CD4-positive, alpha-beta T cell treated with Interleukin-15 for 4 hours (primary cell): ENCODE measurements at regions not wholly inside any gene's neighbourhood (a gene's known extent, or its start where the extent isn't known, plus 50 kb on each side); places are given as distances from the start of the nearest gene placed in this dataset.

Source experiments
- DNase-seq: peaks from one replicate; pipeline ENCODE4 v3.0.0-alpha.2; 2020; ENCODE audit warnings: low spot score

- DNase-seq = no peak
Measured at GRCh38 chr18:44510390-44510789, 170.3 kb upstream of the SETBP1 start.

- DNase-seq = no peak
Measured at GRCh38 chr18:44513233-44513632, 167.5 kb upstream of the SETBP1 start.

DNA sequence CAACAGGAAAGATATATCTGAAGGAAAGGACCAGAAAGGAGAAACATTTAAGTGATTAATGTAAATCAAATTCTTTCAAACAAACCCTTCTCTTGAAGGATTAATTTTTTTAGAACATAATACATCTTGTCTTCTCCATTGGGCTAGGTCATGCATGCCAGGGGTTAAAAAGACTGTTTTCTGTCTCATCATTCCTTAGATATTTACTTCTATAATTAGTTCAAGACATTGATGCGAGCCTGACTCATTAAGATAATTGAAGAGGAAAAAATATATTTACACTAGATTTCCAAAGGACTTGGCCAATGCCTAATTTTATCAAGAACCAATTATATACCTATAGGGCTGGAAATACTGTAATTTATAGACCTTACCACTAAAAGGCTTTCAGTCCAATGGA lies 166.6 kb upstream of the SETBP1 start:
- no peak for DNase-seq

GRCh38 chr18:44514766-44515165 lies 165.9 kb upstream of the SETBP1 start:
- no peak for DNase-seq

DNA sequence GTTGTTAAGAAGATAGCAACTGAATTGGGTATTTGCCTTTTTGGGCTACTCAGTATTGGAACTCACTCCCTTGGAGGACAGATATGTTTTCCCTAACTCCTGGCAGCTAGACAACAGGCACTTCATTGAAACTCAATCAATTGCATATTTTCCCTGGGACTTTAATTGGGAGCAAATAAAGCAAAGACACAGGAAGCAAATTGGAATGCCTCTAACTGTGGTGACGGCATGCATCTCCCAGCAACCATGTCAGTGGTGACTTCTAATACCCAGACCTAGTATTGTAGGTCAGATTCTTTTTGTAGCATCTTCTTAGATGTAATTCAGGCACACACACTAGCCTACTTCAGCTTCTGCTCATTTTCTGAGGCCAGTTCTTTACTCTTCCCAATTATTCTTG lies 164.2 kb upstream of the SETBP1 start:
- no peak for DNase-seq

DNA sequence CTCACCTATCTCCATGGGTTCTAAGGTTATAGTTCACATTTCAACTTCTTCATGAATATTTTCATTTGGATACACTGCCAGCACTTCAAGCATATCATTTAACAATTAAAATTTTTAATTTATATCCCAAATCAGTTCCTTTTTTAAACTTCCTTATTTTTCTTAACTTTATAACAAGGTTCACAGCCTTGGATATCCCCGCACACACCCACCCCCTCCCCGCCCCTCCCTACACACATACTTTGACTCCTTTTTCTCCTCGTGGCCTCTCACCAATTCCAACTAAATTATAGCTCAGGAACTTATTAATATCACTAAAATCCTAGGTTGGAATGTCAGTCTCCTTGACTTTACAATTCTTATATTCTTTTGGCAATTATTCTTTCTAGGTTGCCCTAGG lies 163.6 kb upstream of the SETBP1 start:
- DNase-seq = no peak

- no peak for DNase-seq
Measured at GRCh38 chr18:44518091-44518615, 162.5 kb upstream of the SETBP1 start.

DNA sequence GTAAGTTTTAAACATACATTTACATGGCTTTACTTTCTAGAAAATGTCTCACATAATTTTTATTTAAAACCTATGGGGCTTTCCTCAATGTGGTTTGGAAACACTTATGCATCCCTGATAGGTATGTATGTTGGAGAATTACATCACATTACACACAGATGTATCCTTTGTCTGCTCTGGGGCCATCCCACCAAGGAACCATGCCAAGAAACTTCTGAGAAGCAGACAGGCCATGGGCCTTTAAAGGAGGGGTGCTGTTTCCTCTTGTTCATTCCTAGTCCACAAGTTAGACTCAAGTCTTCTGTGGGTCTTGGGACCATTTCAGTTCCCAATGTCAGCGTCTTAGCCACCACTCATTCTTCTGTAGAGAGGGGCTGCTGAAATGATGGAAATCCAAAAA lies 162.0 kb upstream of the SETBP1 start:
- no peak for DNase-seq

- DNase-seq = no peak
Measured at GRCh38 chr18:44520981-44521667, 159.6 kb upstream of the SETBP1 start.

GRCh38 chr18:44521668-44522022 lies 159.0 kb upstream of the SETBP1 start:
- no peak for DNase-seq

DNA sequence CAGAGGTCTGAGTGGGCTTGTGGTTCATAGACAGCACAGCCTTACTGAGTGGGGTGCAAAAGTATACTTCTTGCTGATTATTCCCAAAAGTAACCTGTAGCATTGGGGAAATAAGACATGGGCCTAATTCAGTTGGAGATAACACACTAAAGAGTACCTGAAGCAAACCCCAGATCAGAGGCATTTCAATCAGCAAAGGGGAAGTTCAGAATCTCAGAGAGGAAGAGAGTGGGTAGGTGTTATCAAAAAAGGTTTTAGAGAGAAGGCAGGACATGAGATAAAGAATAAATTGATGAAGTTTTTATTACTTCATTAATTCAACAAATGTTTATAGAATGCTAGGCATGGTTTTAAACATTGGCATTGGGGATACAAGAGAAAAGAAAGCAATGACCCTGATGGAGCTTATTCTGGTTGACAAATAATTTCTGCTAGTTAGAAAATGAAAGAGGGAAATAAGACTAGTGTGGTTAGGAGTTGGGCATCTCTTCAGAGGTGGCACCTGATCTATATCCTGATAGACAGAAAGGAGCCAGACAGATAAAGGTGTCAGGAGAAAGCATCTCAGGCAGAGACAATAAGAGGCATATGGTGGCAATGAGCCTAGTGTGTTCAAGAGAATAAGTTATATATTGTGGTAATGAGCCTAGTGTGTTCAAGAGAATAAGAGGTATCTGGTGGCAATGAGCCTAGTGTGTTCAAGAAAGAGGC lies 153.8 kb upstream of the SETBP1 start:
- DNase-seq = no peak

DNA sequence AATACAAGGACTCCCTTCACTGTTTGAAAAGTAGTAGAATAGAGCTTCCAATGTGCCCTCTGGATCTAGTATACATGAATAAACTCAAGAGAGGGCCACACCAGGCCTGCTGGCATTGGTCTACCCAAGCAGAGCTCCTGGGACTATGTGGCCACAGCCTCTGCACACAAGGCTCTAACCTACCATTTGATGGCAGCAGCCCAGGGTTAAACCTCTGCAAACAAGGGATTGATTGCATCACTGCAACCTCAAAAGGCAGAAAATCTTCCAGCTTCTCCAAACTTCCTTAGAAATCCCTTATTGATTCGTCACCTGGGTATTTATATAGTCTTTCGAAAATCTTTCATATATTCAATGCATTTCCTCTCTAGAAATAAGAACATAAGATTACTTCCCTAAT lies 147.6 kb upstream of the SETBP1 start:
- no peak for DNase-seq

GRCh38 chr18:44536046-44536445 lies 144.6 kb upstream of the SETBP1 start:
- no peak for DNase-seq

DNA sequence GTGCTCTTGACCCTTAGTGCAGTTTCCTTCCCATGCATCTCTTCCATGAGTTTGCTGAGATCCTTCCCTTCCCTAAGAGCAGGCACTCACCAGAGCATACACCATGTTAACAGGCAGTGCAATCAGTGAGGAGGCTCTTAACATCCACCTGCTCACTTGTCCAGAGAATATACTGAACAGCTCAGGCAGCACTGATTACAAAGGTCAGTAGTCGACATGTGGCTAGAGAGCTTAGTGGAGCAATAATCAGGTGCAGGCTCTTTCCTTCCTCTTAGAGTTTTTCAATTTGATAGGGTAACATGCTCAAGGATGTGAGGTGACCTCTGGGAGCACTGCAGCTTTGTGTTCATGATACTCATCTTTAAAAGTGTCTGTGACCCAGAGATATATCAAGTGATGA lies 144.1 kb upstream of the SETBP1 start:
- DNase-seq = no peak

- no peak for DNase-seq
Measured at GRCh38 chr18:44537526-44537925, 143.2 kb upstream of the SETBP1 start.

DNA sequence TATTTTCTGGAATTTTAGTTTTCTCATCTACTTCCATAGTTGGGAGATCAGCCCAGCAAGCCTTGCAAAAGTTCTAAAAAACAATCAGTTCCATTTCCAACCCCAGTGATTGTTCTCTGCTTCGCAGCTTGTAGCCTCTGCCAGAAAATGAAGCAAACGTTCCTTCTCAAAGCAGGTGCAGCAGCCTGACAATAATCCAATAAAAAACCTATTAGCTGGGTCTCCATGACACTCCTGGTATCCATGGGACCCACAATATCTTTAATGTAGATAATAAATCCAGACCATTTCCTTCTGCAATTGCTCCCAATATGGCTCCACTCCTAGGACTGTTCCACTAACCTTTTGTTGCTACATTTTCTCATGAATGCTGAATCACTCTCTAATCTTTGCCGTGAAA lies 140.8 kb upstream of the SETBP1 start:
- DNase-seq = no peak

DNA sequence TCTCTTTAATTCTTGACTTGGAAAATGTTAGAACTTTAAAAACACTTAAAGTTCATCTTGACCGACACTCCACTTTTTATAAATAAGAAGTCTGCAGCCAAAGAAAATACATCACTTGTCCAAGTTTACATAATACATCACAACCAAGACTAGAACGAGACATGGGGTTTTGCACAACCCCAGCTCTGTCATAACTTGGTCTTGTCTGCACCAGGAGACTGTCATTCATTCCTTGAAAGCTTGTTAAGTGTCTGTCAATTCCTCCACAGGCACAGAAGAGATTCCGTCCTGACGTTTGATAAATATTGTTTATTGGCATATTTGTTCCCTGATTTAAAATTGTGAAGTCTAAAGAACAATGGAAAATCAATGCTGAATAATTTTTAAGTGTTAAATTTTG lies 139.5 kb upstream of the SETBP1 start:
- no peak for DNase-seq

DNA sequence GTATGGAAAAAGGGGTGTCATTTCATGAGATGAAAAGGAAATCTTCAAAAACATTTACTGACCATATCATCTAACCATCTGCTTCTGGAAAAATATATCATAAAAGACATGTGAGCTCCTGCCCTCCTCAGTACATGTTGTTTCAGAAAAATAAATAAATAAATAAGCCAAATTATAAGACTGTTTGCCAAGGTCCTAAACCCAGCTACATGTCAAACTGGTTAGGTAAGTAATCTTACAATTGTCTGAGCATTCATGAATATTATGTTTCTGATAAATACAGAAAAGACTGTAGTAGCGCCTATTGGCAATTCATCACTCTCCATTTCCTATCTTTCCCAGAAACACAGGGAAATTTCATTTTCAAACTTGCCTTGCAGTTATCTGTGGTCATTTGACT lies 138.9 kb upstream of the SETBP1 start:
- DNase-seq = no peak

- no peak for DNase-seq
Measured at GRCh38 chr18:44543387-44543786, 137.3 kb upstream of the SETBP1 start.

DNA sequence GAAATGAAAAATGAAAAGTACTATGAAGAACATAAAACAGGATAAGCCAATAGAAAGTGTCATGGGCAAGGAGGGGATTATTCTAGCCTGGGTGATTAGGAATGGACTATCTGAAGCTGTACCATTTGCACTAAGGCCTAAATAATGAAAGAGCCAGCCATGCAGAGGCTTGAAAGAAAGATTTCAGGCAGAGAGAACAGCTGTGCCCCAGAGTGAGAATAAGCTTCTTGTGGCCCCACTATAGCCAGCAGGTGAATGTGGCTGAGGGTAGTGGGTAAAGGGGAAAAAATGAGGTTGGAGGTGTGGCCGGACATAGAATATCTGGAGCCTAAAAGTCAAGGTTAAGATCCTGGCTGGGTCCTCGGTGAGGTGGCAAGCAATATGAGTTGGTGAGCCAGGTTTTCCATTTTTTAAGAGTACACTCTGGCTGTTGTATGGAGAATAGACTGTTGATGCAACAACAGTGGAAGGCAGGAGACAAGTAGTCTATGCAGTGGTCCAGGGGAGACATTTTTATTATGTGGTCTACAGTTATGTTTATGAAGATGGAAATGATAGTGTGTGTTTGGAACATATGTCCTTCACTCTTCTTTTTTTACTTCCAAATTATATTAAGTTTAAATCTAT lies 135.2 kb upstream of the SETBP1 start:
- DNase-seq = no peak

DNA sequence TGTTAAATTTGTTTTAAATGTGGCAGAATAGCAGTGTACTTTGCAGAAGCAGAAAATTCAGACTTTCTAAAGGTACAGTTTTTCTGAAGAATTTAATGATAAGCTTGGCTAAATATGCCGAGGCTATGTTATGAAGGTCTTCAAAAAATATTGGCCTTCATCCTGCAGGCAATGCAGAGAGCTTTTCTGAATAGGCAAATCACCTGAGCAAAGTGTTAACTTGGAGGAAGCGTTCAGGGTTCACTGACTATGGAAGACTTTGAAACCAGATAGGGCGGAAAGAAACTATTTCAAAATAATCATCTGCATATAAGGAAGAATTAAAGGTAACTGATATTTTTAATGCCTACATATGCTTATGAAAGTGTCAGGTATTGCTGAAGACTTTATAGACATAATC lies 133.7 kb upstream of the SETBP1 start:
- DNase-seq = no peak

DNA sequence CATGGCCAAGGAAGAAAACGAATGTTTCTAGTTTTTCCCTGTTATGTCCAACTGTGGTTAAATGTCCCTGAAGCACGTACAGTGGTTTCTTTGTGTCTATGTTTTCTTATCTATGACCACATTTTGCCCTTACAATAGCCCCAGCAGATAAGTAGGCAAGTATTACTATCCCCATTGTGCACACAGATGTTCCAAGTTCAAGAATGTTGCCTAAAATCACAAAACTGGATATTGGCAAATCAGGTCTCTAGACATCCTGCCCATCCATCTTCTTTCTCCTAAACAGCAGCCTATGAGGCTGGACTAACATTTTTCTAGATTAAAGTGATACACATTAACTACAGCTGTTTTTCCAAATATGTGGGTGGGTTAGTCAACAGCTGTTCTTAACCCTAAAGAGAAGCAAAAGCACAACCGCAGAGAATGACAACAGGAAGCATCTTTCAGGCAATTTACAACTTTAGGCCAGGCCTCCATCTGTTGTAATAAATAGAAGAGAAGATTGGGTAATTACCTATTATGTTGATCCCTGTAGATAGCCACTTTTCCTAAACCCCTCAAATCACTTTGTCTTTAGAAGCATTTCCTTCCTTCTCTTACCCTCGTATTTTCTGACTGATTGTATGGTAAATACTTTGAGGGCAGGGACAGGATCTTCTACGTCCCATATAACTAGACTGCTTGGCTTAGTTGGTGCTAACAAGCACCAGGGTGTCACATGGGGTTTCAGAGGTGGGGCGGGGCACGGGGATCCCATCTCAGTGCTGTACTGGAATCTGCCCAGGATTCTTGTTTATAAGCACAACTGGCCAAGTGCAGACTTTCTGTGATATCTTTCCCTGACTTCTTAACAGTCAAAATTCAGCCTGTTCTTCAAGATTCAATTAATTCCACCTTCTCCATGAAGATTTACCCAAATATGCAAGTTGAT lies 132.1 kb upstream of the SETBP1 start:
- no peak for DNase-seq
